Ascending aorta (tissue), 2 donors: ENCODE measurements at regions not wholly inside any gene's neighbourhood (a gene's known extent, or its start where the extent isn't known, plus 50 kb on each side); places are given as distances from the start of the nearest gene placed in this dataset.

Source experiments
- DNase-seq, 2 donors: peaks; one replicate each; pipeline ENCODE4 v3.0.0-alpha.2; 2019; ENCODE audit warnings: low spot score in 2 of 2
- H3K27ac ChIP-seq, 2 donors: fragments of 200-600 bp; sonication (generic); one replicate each; pipeline ENCODE4 v1.5.1; 2016 to 2017; ENCODE audit warnings: mild to moderate bottlenecking in 1 of 2
- H3K27me3 ChIP-seq: fragments of 200-600 bp; sonication (generic); one replicate; pipeline ENCODE4 v1.5.1; 2017
- H3K36me3 ChIP-seq, 2 donors: fragments of 200-600 bp; sonication (generic); one replicate each; pipeline ENCODE4 v1.5.1; 2016
- H3K4me1 ChIP-seq, 2 donors: fragments of 200-600 bp; sonication (generic); one replicate each; pipeline ENCODE4 v1.5.1; 2016 to 2017; ENCODE audit warnings: mild to moderate bottlenecking in 1 of 2
- H3K4me3 ChIP-seq, 2 donors: fragments of 200-600 bp; sonication (generic); one replicate each; pipeline ENCODE4 v1.5.1; 2016 to 2017; ENCODE audit warnings: mild to moderate bottlenecking in 1 of 2
- H3K9me3 ChIP-seq, 2 donors: fragments of 200-600 bp; sonication (generic); one replicate each; pipeline ENCODE4 v1.5.1; 2016
- intact Hi-C: fragments of 100-400 bp; cut with DNase I; formaldehyde crosslinking; loops from one replicate; pipeline ENCODE4 v1.15.1; 2023
- TF ChIP-seq, protein P1 (sequence below), 3 experiments: fragments of 200-600 bp in 2 of 3; fragments of 450-650 bp in 1 of 3; sonication (generic) in 2 of 3; IDR thresholded peaks; one replicate each; pipeline ENCODE4 v1.5.1; 2016 to 2019; ENCODE audit warnings: antibody characterized with exemption in 3 of 3, mild to moderate bottlenecking in 1 of 3, moderate library complexity in 1 of 3

DNA sequence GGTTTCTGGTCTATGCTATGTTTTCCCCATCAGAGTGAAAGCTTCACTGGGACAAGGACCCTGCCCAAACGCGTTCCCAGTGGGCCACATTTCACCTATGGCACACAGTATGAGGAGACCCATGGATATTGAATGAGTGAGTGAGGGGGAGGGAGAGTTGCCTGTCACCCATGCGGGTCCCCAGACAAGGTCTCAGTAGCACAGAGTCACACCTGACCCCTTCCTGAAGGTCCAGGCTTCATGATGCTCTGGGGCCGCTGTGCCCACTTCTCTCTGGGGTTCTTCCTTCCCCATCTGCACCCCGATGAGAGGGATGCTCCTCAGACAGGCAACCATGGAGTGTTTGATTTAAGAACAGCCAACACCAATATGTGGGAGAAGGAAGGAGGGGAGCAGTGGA is 72.3 kb upstream of the CSF3R start:
- DNase-seq = no peak
- H3K4me1 ChIP-seq = no peaks in the 10 kb centered on the region
- no peaks in the 10 kb centered on the region for H3K36me3 ChIP-seq
- TF ChIP-seq, protein P1, sequence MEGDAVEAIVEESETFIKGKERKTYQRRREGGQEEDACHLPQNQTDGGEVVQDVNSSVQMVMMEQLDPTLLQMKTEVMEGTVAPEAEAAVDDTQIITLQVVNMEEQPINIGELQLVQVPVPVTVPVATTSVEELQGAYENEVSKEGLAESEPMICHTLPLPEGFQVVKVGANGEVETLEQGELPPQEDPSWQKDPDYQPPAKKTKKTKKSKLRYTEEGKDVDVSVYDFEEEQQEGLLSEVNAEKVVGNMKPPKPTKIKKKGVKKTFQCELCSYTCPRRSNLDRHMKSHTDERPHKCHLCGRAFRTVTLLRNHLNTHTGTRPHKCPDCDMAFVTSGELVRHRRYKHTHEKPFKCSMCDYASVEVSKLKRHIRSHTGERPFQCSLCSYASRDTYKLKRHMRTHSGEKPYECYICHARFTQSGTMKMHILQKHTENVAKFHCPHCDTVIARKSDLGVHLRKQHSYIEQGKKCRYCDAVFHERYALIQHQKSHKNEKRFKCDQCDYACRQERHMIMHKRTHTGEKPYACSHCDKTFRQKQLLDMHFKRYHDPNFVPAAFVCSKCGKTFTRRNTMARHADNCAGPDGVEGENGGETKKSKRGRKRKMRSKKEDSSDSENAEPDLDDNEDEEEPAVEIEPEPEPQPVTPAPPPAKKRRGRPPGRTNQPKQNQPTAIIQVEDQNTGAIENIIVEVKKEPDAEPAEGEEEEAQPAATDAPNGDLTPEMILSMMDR (IDR thresholded peaks at IDR 0.05) = no peak
- H3K27ac ChIP-seq = no peak overlapping the region
- H3K27me3 ChIP-seq = no peaks in the 10 kb centered on the region
- H3K4me3 ChIP-seq = no peak overlapping the region
- intact Hi-C loops = no loop called here
- no peaks in the 10 kb centered on the region for H3K9me3 ChIP-seq

DNA sequence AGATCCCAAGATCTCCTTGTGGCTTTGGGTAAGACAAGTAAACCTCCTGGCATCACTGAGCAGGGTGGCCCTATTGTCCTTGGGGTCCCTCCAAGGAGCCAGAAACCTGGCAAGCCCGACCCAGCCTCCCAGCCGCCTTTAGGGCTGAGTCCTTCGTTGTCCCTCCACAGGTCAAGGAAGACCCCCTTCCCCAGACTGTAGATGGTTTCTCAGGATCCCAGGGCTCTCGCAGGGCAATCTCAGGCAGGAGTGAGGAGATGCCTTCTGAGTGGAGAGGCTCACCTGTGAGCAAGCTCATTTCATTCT is 71.6 kb upstream of the CSF3R start:
- Histone ChIP-seq H3K27me3 (no peaks in the 10 kb centered on the region), H3K27ac (no peak overlapping the region), H3K36me3 (no peaks in the 10 kb centered on the region), H3K4me1 (no peaks in the 10 kb centered on the region), H3K9me3 (no peaks in the 10 kb centered on the region), H3K4me3 (no peak overlapping the region)
- TF ChIP-seq, protein P1 (IDR thresholded peaks at IDR 0.05) = no peak
- intact Hi-C loops = no loop called here
- DNase-seq = no peak

DNA sequence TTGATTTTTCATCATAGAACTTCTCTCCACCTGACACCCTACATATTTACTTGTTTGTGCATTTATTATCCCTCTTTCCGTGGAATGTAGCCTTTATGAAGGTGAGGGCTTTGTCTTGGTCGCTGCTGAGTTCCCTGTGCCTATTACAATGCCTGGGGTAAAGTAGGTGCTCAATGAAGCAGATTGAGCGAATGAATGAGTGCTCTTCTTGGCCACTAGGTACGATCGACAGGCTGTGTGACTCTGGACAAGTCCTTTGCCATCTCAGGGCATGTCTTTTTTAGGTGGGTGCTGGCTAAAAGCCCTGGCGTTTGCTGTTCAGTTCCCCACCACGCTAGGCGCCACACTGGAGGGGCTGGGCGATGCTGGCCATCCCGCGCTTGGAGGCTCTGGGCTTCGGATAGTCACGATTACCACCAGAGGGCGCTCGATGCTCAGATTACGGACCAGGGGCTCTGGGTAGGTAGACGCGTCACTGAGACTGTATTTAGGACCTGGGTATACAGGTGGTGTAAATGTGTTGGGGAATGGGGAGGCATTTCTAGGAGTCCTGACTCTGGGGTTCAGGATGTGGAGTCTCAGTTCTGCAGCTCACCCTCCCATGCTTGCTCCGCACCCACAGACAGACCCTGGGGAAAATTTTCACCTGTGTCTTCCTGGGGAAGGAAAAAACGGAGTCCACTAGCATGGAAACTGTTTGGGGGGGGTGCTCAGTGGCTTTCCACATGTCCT is 71.0 kb upstream of the CSF3R start:
- DNase-seq = no peak
- intact Hi-C loops = no loop called here

DNA sequence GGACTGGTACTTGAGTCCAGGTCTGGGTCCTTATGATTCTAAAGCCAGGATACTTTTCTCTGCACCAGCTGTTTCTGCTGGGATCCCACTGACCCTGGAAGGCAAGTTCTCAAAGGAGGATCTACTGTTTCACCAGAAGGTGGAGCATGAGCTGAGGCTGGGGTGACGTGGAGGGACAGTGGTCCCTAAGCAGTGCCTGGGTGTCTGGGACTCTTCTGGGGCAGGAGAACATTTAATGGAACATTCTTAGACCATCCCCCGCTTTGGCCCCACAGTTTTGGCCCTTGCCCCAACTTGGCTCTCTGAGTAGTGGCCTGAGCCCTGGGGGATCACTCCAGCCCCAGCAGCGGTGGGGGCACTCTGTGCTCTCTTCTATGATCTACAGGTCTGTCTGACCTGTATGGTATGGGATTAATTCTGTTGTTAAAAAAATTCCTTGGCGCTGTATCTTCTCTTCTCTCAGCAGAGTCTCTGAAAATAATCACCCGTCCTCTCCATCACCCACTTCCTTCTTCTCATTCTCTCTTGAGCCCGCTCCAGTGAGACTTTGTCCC is 60.3 kb upstream of the CSF3R start:
- no peak overlapping the region for H3K4me3 ChIP-seq
- no peaks in the 10 kb centered on the region for H3K36me3 ChIP-seq
- no peaks in the 10 kb centered on the region for H3K4me1 ChIP-seq
- peak in 1 of 2 donors; percentile 39 for DNase-seq
- H3K27me3 ChIP-seq = no peaks in the 10 kb centered on the region
- no peak overlapping the region for H3K27ac ChIP-seq
- TF ChIP-seq, protein P1 (IDR thresholded peaks at IDR 0.05) = no peak
- intact Hi-C loops = no loop called here
- no peaks in the 10 kb centered on the region for H3K9me3 ChIP-seq

More for the DNA sequence above, 71.0 kb upstream of the CSF3R start:
- H3K4me3 ChIP-seq = no peak overlapping the region
- H3K36me3 ChIP-seq = no peaks in the 10 kb centered on the region
- H3K27ac ChIP-seq = no peak overlapping the region
- H3K9me3 ChIP-seq = no peaks in the 10 kb centered on the region
- H3K27me3 ChIP-seq = no peaks in the 10 kb centered on the region
- H3K4me1 ChIP-seq = no peaks in the 10 kb centered on the region
- TF ChIP-seq, protein P1 (IDR thresholded peaks at IDR 0.05) = peak in 2 of 3 experiments; percentile 21 to 51

DNA sequence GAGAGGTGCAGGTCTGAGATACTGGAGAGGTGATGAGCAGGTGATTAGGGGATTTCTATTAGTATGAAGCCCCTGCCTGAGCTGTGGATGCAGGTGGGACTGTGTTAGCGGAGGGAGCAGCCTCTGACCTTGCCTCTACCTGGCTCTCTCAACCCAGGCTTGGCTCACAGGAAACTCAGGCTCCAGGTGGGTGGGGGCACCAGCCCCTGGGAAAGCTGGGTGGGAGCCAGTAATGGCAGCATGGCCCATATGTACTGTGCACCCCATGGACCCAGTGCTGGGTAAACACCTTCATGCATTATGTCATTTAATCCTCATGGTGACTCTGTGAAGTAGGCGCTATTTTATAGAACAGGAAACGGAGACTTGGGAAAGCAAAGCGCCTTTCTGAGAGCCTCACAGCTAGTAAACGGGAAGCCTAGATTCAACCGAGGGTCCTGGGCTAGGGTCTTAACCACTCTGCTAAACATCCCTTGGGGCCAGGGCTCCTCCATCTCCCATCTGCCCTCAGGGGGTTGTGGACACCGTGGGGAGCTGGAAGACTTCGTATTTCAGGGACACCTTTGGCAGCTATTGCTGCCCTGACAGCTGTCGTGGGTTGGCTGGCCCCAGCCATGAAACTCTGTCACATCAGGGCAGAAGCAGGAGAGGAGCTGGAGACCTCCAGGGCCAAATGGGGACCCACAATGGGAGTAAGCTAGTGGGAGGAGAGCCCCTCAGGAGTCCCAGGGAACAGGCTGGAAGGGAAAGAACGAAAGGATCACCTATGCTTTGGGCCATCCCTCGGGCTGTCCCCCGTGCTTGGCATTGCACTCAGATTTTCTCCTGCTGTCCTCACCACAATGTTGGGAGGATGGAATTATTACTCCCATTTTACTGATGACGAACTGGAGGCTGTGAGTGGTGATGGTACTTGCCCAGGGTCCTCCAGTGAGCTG is 59.6 kb upstream of the CSF3R start:
- no peaks in the 10 kb centered on the region for H3K9me3 ChIP-seq
- H3K4me3 ChIP-seq = no peak overlapping the region
- H3K27ac ChIP-seq = no peak overlapping the region
- peak in 1 of 2 donors; percentile 39 for DNase-seq
- no peaks in the 10 kb centered on the region for H3K27me3 ChIP-seq
- intact Hi-C loops = no loop called here
- H3K36me3 ChIP-seq = no peaks in the 10 kb centered on the region
- H3K4me1 ChIP-seq = no peaks in the 10 kb centered on the region
- TF ChIP-seq, protein P1 (IDR thresholded peaks at IDR 0.05) = no peak
